ENCODE measurements at regions not wholly inside any gene's neighbourhood (a gene's known extent, or its start where the extent isn't known, plus 50 kb on each side); places are given as distances from the start of the nearest gene placed in this dataset.

DNA sequence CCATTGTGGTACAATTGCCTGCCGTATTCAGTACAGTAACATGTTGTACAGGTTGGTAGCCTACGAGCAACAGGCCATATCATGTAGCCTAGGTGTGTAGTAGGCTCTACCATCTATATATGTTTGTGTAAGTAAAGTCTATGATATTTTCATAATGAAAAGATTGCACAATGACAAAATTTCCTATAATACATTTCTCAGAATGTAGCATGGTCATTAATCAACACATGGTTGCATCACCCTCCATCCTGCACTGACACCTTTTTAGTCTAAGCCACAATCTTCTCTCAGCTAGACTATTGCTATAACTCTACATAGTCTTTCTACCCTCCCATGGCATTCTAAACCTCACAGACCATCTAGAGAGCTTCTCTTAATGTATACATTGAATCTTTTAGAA lies 158.5 kb upstream of the HMGA2 start:
- WGBS, 2 donors (ENCODE audit: low coverage in 1 of 2): 94 to 95% methylated on average over 2 of the region's 2 CpGs
- no peak overlapping the region for H3K27ac ChIP-seq
- H3K27me3 ChIP-seq: peaks cover 5% of the 10 kb centered on the region
- no peaks in the 10 kb centered on the region for H3K36me3 ChIP-seq
- TF ChIP-seq EP300 (IDR thresholded peaks at IDR 0.05; ENCODE audit: low read depth): no peak
- TF ChIP-seq POLR2A (IDR thresholded peaks at IDR 0.05): no peak
- no peak for TF ChIP-seq POLR2AphosphoS5 (IDR thresholded peaks at IDR 0.05)
- TF ChIP-seq, protein P1, sequence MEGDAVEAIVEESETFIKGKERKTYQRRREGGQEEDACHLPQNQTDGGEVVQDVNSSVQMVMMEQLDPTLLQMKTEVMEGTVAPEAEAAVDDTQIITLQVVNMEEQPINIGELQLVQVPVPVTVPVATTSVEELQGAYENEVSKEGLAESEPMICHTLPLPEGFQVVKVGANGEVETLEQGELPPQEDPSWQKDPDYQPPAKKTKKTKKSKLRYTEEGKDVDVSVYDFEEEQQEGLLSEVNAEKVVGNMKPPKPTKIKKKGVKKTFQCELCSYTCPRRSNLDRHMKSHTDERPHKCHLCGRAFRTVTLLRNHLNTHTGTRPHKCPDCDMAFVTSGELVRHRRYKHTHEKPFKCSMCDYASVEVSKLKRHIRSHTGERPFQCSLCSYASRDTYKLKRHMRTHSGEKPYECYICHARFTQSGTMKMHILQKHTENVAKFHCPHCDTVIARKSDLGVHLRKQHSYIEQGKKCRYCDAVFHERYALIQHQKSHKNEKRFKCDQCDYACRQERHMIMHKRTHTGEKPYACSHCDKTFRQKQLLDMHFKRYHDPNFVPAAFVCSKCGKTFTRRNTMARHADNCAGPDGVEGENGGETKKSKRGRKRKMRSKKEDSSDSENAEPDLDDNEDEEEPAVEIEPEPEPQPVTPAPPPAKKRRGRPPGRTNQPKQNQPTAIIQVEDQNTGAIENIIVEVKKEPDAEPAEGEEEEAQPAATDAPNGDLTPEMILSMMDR (IDR thresholded peaks at IDR 0.05): no peak
- in situ Hi-C loops (cut with MboI; ENCODE audit: low pct_ligation_motif_present in 1 of 4, low pct_unique_long_range_greater_than_20kb in 1 of 4, low sequenced_read_pairs in 3 of 4) (no loop called here), intact Hi-C loops (cut with DNase I; ENCODE audit: low total_unique reads) (no loop called here)
- no peak for DNase-seq
- no peak overlapping the region for H3K4me3 ChIP-seq
- no peaks in the 10 kb centered on the region for H3K9me3 ChIP-seq
- H3K4me1 ChIP-seq: no peaks in the 10 kb centered on the region

DNA sequence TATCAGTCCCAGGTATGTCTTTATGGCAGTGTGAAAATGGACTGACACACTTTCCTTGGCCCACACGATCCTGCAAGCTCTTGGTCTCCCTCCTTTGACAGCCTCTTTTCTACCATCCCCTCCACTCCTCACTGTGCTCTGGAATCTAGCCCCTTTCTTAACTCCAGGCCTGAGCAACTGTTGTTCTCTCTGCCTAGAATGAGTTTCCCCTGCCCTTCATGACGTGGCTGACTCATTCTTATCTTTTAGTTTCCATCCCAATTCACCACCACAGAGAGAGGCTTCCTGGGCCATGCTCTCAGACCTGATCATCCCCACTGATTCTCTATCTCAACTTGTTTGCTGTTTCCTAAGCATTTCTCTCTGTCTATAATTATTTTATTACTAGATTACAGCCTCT lies 157.4 kb upstream of the HMGA2 start:
- intact Hi-C loops (cut with DNase I; ENCODE audit: low total_unique reads) (no loop called here), in situ Hi-C loops (cut with MboI; ENCODE audit: low pct_ligation_motif_present in 1 of 4, low pct_unique_long_range_greater_than_20kb in 1 of 4, low sequenced_read_pairs in 3 of 4) (no loop called here)
- TF ChIP-seq POLR2A (IDR thresholded peaks at IDR 0.05) (no peak), POLR2AphosphoS5 (IDR thresholded peaks at IDR 0.05) (no peak), EP300 (IDR thresholded peaks at IDR 0.05; ENCODE audit: low read depth) (no peak)
- TF ChIP-seq, protein P1 (IDR thresholded peaks at IDR 0.05): no peak
- 57 to 64% methylated on average over 2 of the region's 2 CpGs for WGBS, 2 donors (ENCODE audit: low coverage in 1 of 2)
- Histone ChIP-seq H3K27ac (no peak overlapping the region), H3K36me3 (no peaks in the 10 kb centered on the region), H3K27me3 (peaks cover 5% of the 10 kb centered on the region), H3K9me3 (no peaks in the 10 kb centered on the region), H3K4me1 (no peaks in the 10 kb centered on the region), H3K4me3 (no peak overlapping the region)
- no peak for DNase-seq

DNA sequence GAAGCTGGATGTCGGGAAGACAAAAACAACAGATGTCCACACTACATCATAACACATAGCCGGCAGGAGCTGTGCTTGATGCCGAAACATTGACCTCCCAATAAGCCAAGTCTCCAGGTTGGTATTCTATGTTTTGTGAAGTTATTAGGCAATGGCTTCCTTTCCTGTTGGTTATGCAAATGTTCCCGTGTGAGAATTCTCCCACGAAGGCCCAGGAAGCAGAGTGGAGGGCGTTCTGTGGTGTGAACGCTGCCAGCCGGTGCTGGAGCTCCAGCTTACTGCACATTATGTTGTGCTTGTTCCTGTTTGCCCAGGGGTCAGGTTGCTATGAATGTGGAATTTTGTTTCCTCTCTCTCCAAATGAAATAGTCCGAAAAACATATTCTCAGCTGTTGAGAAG lies 156.4 kb upstream of the HMGA2 start:
- Histone ChIP-seq H3K4me3 (no peak overlapping the region), H3K27ac (no peak overlapping the region), H3K27me3 (peaks cover 5% of the 10 kb centered on the region), H3K36me3 (no peaks in the 10 kb centered on the region), H3K4me1 (no peaks in the 10 kb centered on the region), H3K9me3 (no peaks in the 10 kb centered on the region)
- TF ChIP-seq EP300 (IDR thresholded peaks at IDR 0.05; ENCODE audit: low read depth): no peak
- TF ChIP-seq POLR2AphosphoS5 (IDR thresholded peaks at IDR 0.05): no peak
- no peak for TF ChIP-seq POLR2A (IDR thresholded peaks at IDR 0.05)
- TF ChIP-seq, protein P1 (IDR thresholded peaks at IDR 0.05): no peak
- DNase-seq: no peak
- 71 to 86% methylated on average over 6 to 9 of the region's 9 CpGs for WGBS, 2 donors (ENCODE audit: low coverage in 1 of 2)
- in situ Hi-C loops (cut with MboI; ENCODE audit: low pct_ligation_motif_present in 1 of 4, low pct_unique_long_range_greater_than_20kb in 1 of 4, low sequenced_read_pairs in 3 of 4) (no loop called here), intact Hi-C loops (cut with DNase I; ENCODE audit: low total_unique reads) (no loop called here)

DNA sequence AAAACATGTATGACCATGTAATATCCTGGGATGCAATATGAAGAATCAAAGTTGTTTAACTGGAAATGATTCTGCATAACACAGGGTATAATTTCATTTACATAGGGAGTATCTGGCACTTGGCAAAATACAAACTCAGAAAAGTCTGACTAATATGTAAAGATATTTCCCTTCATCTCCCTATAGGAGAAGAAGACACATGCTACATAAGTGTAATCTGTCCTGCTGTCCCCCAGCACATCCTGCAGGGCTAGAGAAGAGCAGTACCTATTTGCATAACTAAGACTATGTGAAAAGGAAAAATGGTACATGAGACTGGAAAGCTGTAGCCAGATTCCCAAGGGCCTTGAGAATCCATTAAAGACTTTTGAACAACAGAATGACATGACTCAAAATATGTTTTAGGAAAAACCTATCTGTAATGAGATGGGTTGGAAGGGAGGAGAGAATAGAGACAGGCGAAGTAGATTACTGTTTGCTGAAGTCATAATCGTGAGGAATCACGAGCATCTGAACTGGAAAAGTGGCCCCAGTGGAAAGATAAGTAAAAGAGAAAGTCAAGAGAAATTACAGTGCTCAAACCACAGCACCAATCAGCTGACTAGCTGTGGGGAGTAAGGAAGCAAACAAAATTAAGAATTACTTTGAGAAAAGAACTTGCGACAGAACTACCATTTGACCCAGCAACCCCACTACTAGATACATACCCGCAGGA lies 155.1 kb upstream of the HMGA2 start:
- intact Hi-C loops (cut with DNase I; ENCODE audit: low total_unique reads): no loop called here

More for the DNA sequence above, 155.1 kb upstream of the HMGA2 start:
- H3K4me1 ChIP-seq: no peaks in the 10 kb centered on the region
- no peak overlapping the region for H3K27ac ChIP-seq
- H3K27me3 ChIP-seq: peaks cover 5% of the 10 kb centered on the region
- WGBS, 2 donors (ENCODE audit: low coverage in 1 of 2): 83 to 90% methylated on average over 5 of the region's 5 CpGs
- in situ Hi-C loops (cut with MboI; ENCODE audit: low pct_ligation_motif_present in 1 of 4, low pct_unique_long_range_greater_than_20kb in 1 of 4, low sequenced_read_pairs in 3 of 4): no loop called here
- H3K36me3 ChIP-seq: no peaks in the 10 kb centered on the region
- no peak for DNase-seq
- H3K4me3 ChIP-seq: no peak overlapping the region
- no peak for TF ChIP-seq POLR2AphosphoS5 (IDR thresholded peaks at IDR 0.05)
- TF ChIP-seq, protein P1 (IDR thresholded peaks at IDR 0.05): no peak
- no peak for TF ChIP-seq EP300 (IDR thresholded peaks at IDR 0.05; ENCODE audit: low read depth)
- TF ChIP-seq POLR2A (IDR thresholded peaks at IDR 0.05): no peak
- H3K9me3 ChIP-seq: no peaks in the 10 kb centered on the region

Measured in transverse colon (tissue), 4 donors.